Suprapubic skin (tissue), 3 donors: ENCODE measurements at regions not wholly inside any gene's neighbourhood (a gene's known extent, or its start where the extent isn't known, plus 50 kb on each side); places are given as distances from the start of the nearest gene placed in this dataset.

Experiments
- CTCF ChIP-seq, 2 donors: fragments of 200-600 bp in 1 of 2; fragments of 450-650 bp in 1 of 2; sonication (generic) in 1 of 2; IDR thresholded peaks; one replicate each; pipeline ENCODE4 v1.5.1; 2016 to 2019; ENCODE audit warnings: antibody characterized with exemption in 2 of 2, mild to moderate bottlenecking in 1 of 2, moderate library complexity in 1 of 2
- EP300 ChIP-seq: sonication (generic); formaldehyde crosslinking; IDR thresholded peaks from one replicate; pipeline ENCODE4 v1.6.1; 2017; ENCODE audit warnings: antibody characterized with exemption
- POLR2A ChIP-seq, 2 donors: fragments of 450-650 bp; IDR thresholded peaks; one replicate each; pipeline ENCODE4 v1.6.1; 2017; ENCODE audit warnings: antibody characterized with exemption in 2 of 2, mild to moderate bottlenecking in 2 of 2, moderate library complexity in 2 of 2

GRCh38 chr4:32824336-32824735 lies 2104.2 kb downstream of the PCDH7 start:
- TF ChIP-seq CTCF (IDR thresholded peaks at IDR 0.05), result no peak
- TF ChIP-seq POLR2A (IDR thresholded peaks at IDR 0.05), result no peak
- TF ChIP-seq EP300, result no peak
